Fibroblast of lung (primary cell): ENCODE measurements at regions not wholly inside any gene's neighbourhood (a gene's known extent, or its start where the extent isn't known, plus 50 kb on each side); places are given as distances from the start of the nearest gene placed in this dataset.
"Not testable (repeated sequence)": the region's sequence is repeated elsewhere in the genome, so short reads cannot be mapped to it uniquely, and the experiment has no call there.

Source experiments
- EZH2 ChIP-seq: IDR thresholded peaks from 2 replicates; pipeline ENCODE4 v1.5.1; 2012; ENCODE audit warnings: low read length, control low read depth, mild to moderate bottlenecking; ENCODE audit errors: missing control alignments
- TF ChIP-seq, protein P1 (sequence below), 2 donors: IDR thresholded peaks in 1 of 2; conservative IDR thresholded peaks in 1 of 2; 1 replicate in 1 of 2; 2 replicates in 1 of 2; pipeline ENCODE4 v1.5.1; 2011 to 2012; ENCODE audit warnings: low read length in 2 of 2, control low read depth in 1 of 2, inconsistent platforms in 1 of 2, low read depth in 1 of 2, mild to moderate bottlenecking in 1 of 2

DNA sequence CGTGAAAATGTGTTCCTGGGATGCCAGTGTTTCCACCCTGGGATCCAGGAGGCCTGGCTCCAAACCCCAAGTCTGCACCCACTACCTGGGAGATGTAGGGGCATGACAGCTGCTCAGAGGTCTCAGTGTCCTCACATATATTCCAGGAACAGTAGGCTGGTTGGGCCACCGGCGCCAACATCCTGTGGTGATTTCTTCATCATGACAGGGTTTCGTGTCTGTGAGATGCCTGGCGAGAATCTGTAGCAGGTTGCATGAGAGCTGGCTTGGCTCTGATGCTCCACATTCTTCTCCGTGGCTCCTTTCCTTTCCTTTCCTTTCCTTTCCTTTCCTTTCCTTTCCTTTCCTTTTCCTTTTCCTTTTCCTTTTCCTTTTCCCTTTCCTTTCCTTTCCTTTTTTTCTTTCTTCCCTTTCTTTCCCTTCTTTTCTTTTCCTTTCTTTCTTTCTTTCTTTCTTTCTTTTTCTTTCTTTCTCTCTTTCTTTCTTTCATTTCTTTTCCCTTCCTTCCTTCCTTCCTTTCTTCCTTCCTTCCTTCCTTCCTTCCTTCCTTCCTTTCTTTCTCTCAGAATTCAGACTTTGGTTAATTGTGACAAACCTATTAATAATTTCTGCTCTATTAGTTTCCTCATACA is 87.6 kb upstream of the DPP6 start:
- TF ChIP-seq, protein P1, sequence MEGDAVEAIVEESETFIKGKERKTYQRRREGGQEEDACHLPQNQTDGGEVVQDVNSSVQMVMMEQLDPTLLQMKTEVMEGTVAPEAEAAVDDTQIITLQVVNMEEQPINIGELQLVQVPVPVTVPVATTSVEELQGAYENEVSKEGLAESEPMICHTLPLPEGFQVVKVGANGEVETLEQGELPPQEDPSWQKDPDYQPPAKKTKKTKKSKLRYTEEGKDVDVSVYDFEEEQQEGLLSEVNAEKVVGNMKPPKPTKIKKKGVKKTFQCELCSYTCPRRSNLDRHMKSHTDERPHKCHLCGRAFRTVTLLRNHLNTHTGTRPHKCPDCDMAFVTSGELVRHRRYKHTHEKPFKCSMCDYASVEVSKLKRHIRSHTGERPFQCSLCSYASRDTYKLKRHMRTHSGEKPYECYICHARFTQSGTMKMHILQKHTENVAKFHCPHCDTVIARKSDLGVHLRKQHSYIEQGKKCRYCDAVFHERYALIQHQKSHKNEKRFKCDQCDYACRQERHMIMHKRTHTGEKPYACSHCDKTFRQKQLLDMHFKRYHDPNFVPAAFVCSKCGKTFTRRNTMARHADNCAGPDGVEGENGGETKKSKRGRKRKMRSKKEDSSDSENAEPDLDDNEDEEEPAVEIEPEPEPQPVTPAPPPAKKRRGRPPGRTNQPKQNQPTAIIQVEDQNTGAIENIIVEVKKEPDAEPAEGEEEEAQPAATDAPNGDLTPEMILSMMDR (conservative IDR thresholded peaks at IDR 0.05 in 1 of 2, IDR thresholded peaks at IDR 0.05 in 1 of 2; ENCODE audit: low read depth in 1 of 2, low read length in 2 of 2) = not testable (repeated sequence)
- not testable (repeated sequence) for TF ChIP-seq EZH2
